ENCODE measurements at regions not wholly inside any gene's neighbourhood (a gene's known extent, or its start where the extent isn't known, plus 50 kb on each side); places are given as distances from the start of the nearest gene placed in this dataset.

- DNase-seq, result no peak
- H3K9me2 ChIP-seq (replicated peaks; ENCODE audit: insufficient read depth, low read length), result no peaks in the 10 kb centered on the region
- no peaks in the 10 kb centered on the region for H3F3A ChIP-seq (ENCODE audit: insufficient read depth, low read length)
- H3K27ac ChIP-seq (ENCODE audit: low read length), result no peak overlapping the region
- no peak overlapping the region for H2AFZ ChIP-seq (ENCODE audit: low read length)
- H3K4me2 ChIP-seq (ENCODE audit: low read depth, low read length), result no peak overlapping the region
- H3K9ac ChIP-seq (ENCODE audit: low read length), result no peak overlapping the region
- no peaks in the 10 kb centered on the region for H3K9me3 ChIP-seq (replicated peaks; ENCODE audit: insufficient read depth, low read length)
- TF ChIP-seq EZH2phosphoT487 (IDR thresholded peaks at IDR 0.05; ENCODE audit: low read length), result no peak
- no peak for TF ChIP-seq EZH2 (optimal IDR thresholded peaks at IDR 0.05; ENCODE audit: low read depth, low read length)
- no peak for TF ChIP-seq CTCF (IDR thresholded peaks at IDR 0.05; ENCODE audit: low read length)
- H3K4me1 ChIP-seq (ENCODE audit: low read length), result no peaks in the 10 kb centered on the region
- no peaks in the 10 kb centered on the region for H3K27me3 ChIP-seq (replicated peaks; ENCODE audit: insufficient read depth, low read length)
- H3K79me2 ChIP-seq (ENCODE audit: low read length), result no peaks in the 10 kb centered on the region
- H4K20me1 ChIP-seq (ENCODE audit: insufficient read depth, low read length), result no peaks in the 10 kb centered on the region
- no peaks in the 10 kb centered on the region for H3K36me3 ChIP-seq (replicated peaks; ENCODE audit: insufficient read depth, low read length)
- no peak overlapping the region for H3K4me3 ChIP-seq (ENCODE audit: low read length)
Measured at GRCh38 chr15:47460795-47461573, 256.3 kb upstream of the SEMA6D start.

- no peak overlapping the region for H2AFZ ChIP-seq (ENCODE audit: low read length)
- no peaks in the 10 kb centered on the region for H3K27me3 ChIP-seq (replicated peaks; ENCODE audit: insufficient read depth, low read length)
- no peaks in the 10 kb centered on the region for H3K4me1 ChIP-seq (ENCODE audit: low read length)
- H3K4me2 ChIP-seq (ENCODE audit: low read depth, low read length), result no peak overlapping the region
- H3K9me3 ChIP-seq (replicated peaks; ENCODE audit: insufficient read depth, low read length), result no peaks in the 10 kb centered on the region
- no peaks in the 10 kb centered on the region for H3K9me2 ChIP-seq (replicated peaks; ENCODE audit: insufficient read depth, low read length)
- H4K20me1 ChIP-seq (ENCODE audit: insufficient read depth, low read length), result no peaks in the 10 kb centered on the region
- no peak for DNase-seq
- TF ChIP-seq EZH2 (optimal IDR thresholded peaks at IDR 0.05; ENCODE audit: low read depth, low read length) (no peak), CTCF (IDR thresholded peaks at IDR 0.05; ENCODE audit: low read length) (no peak), EZH2phosphoT487 (IDR thresholded peaks at IDR 0.05; ENCODE audit: low read length) (no peak)
- no peaks in the 10 kb centered on the region for H3K79me2 ChIP-seq (ENCODE audit: low read length)
- H3F3A ChIP-seq (ENCODE audit: insufficient read depth, low read length), result no peaks in the 10 kb centered on the region
- H3K36me3 ChIP-seq (replicated peaks; ENCODE audit: insufficient read depth, low read length), result no peaks in the 10 kb centered on the region
- no peak overlapping the region for H3K27ac ChIP-seq (ENCODE audit: low read length)
- no peak overlapping the region for H3K9ac ChIP-seq (ENCODE audit: low read length)
- no peak overlapping the region for H3K4me3 ChIP-seq (ENCODE audit: low read length)
Measured at GRCh38 chr15:47461652-47462141, 255.6 kb upstream of the SEMA6D start.

- H3K9me3 ChIP-seq (replicated peaks; ENCODE audit: insufficient read depth, low read length), result no peaks in the 10 kb centered on the region
- no peaks in the 10 kb centered on the region for H3K27me3 ChIP-seq (replicated peaks; ENCODE audit: insufficient read depth, low read length)
- H3K27ac ChIP-seq (ENCODE audit: low read length), result no peak overlapping the region
- H3K36me3 ChIP-seq (replicated peaks; ENCODE audit: insufficient read depth, low read length), result no peaks in the 10 kb centered on the region
- no peaks in the 10 kb centered on the region for H4K20me1 ChIP-seq (ENCODE audit: insufficient read depth, low read length)
- no peaks in the 10 kb centered on the region for H3K9me2 ChIP-seq (replicated peaks; ENCODE audit: insufficient read depth, low read length)
- no peak for DNase-seq
- H3K4me3 ChIP-seq (ENCODE audit: low read length), result no peak overlapping the region
- H3F3A ChIP-seq (ENCODE audit: insufficient read depth, low read length), result no peaks in the 10 kb centered on the region
- no peak overlapping the region for H3K4me2 ChIP-seq (ENCODE audit: low read depth, low read length)
- no peak overlapping the region for H2AFZ ChIP-seq (ENCODE audit: low read length)
- no peak for TF ChIP-seq EZH2phosphoT487 (IDR thresholded peaks at IDR 0.05; ENCODE audit: low read length)
- no peak for TF ChIP-seq CTCF (IDR thresholded peaks at IDR 0.05; ENCODE audit: low read length)
- no peak for TF ChIP-seq EZH2 (optimal IDR thresholded peaks at IDR 0.05; ENCODE audit: low read depth, low read length)
- no peaks in the 10 kb centered on the region for H3K79me2 ChIP-seq (ENCODE audit: low read length)
- no peaks in the 10 kb centered on the region for H3K4me1 ChIP-seq (ENCODE audit: low read length)
- no peak overlapping the region for H3K9ac ChIP-seq (ENCODE audit: low read length)
Measured at GRCh38 chr15:47466357-47466756, 250.9 kb upstream of the SEMA6D start.

Measured in MM.1S (cell line).